NCI-H226 (cell line): ENCODE measurements at regions not wholly inside any gene's neighbourhood (a gene's known extent, or its start where the extent isn't known, plus 50 kb on each side); places are given as distances from the start of the nearest gene placed in this dataset.
A peak's percentile ranks its signal among the peaks of the same experiment; 100 is the strongest.

Source experiments
- DNase-seq: peaks from one replicate; pipeline ENCODE4 v3.0.0-alpha.2; 2015

GRCh38 chr6:110033101-110033500 is 55.0 kb downstream of the GPR6 start:
- DNase-seq: no peak

DNA sequence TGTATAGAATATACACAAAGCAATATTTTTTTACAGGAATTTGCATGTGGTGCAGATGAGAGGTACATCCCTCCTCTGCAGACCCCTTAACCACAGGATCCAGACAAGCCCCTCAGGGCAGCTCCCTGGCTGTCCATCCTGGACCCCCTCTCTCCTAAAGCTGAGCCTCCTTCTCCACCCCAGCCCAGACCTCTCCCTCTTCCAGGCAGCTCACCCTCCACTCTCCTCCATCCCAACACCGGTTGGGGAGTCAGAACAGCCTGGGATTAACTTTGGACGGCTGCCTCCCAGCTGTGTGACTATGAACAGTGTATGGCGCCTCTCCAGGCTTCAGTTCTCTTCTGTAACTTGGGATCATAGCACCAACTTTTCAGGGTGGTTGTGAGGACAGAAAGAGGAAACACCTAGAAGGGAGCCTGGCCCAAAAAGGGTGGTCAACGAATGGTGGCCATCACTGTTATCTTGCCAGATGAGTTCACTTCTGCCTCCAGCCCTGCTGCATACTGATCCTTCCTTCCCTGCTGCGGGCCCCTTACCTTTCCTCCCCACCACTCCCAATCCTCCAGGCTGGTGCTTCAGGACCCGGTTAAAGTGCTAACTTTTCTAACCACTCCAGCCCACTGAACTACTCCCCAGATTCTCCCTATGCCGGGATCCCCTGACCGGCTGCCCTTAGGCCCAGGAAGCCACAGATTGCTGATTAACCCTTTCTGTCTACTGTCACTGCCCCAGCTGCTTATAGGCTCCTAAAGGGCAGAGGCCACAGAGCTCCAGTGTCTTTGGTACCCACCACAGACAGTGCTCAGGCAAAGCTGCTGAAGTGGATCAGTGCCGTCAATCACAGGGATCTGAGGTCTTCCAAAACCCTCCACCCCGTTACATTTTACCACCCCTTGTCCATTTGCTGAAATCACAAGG is 55.9 kb downstream of the GPR6 start:
- no peak for DNase-seq

DNA sequence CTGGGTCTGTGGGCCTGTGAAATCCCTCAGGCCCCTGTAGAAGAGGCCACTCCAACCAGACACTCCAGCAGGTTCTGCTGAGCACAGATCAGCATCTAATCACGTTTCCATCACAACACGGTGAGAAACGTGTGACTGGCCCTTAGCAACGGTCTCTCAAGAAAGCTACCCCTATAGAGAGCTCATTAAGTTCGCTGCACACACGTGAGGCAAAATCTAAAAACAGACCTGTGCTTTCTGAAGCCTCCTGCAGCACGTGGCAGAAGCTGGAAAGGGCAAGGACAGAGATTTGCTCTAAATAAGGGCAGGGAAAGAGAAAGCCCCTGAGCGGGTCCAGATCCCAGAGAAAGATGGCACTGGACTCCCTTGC is 56.5 kb downstream of the GPR6 start:
- no peak for DNase-seq

- DNase-seq: no peak
These were observed 57.2 kb downstream of the GPR6 start for GRCh38 chr6:110035321-110035720.

- no peak for DNase-seq
These were observed 58.5 kb downstream of the GPR6 start for GRCh38 chr6:110036408-110037302.

GRCh38 chr6:110037726-110038295 is 59.7 kb downstream of the GPR6 start:
- DNase-seq: no peak

GRCh38 chr6:110039364-110039980 is 61.4 kb downstream of the GPR6 start:
- peak; percentile 63 for DNase-seq

DNA sequence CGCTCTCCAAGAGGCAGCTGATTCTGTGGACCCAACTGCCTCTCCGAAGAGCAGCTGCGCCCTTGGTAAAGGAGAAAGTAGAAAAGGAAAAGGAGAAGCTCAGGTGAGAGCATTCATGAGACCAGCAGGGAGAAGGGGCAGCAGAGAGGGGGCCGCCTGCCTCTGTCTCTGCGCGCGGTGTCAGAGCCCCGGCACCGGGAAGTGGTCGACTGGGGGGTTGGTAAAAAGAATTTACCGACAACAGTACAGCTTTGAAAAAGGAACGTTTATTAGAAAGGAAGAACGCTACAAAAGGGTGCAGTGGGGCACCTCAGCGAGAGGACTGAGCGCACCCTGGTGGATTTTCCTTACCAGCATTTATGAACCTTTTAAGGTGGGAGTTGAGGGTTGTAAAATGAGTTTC is 61.9 kb downstream of the GPR6 start:
- no peak for DNase-seq

- no peak for DNase-seq
These were observed 62.6 kb downstream of the GPR6 start for GRCh38 chr6:110040716-110041115.

GRCh38 chr6:110041126-110041525 is 63.0 kb downstream of the GPR6 start:
- DNase-seq: no peak

GRCh38 chr6:110041830-110042229 is 63.7 kb downstream of the GPR6 start:
- DNase-seq: no peak

GRCh38 chr6:110042670-110043296 is 64.7 kb downstream of the GPR6 start:
- DNase-seq: no peak

- DNase-seq: no peak
These were observed 65.4 kb downstream of the GPR6 start for GRCh38 chr6:110043366-110043994.

DNA sequence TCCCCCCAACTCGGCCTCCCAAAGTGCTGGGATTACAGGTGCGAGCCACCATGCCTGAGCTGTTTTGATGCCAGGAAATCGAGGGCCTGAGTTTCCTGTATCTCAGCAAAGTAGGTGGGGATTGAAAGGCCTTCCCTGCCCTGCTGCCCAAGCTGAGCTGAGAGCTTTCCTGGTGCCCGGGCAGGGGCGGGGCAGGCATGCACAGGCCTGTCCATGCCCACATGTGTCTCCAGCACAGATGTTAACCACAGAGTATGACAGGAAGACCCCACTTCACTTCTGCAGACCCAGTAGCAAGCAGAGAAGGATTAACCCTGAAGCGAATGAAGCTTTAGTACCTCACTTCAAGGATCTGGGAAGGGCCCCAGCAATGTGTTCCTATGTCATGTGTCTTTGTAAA is 66.0 kb downstream of the GPR6 start:
- DNase-seq: no peak

DNA sequence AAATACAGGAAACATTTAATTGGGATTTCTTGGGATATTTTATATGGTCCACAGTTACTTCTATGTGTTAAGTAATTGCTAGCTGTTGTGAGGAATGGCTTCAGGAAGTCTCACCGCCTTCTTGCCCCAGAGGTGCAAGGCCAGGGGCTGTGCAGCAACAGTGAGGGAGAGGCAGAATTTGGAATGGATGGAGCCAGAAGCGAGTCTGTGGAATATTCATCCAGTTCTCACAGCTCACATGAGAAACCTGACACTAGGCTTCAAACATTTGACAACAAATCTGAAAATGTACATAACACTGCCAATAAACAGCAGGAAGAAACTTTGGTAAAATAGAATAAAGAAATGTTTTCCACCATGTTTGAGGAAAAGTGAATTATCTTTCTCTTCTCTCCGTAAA is 66.5 kb downstream of the GPR6 start:
- DNase-seq: no peak

GRCh38 chr6:110048221-110048875 is 70.2 kb downstream of the GPR6 start:
- DNase-seq: no peak

GRCh38 chr6:110049696-110050439 is 71.8 kb downstream of the GPR6 start:
- DNase-seq: no peak
